ENCODE measurements at regions not wholly inside any gene's neighbourhood (a gene's known extent, or its start where the extent isn't known, plus 50 kb on each side); places are given as distances from the start of the nearest gene placed in this dataset.
A peak's percentile ranks its signal among the peaks of the same experiment; 100 is the strongest.

GRCh38 chr1:114310695-114311271 is 157.1 kb upstream of the SYT6 start:
- no peak for DNase-seq

GRCh38 chr1:114302821-114303220 is 149.2 kb upstream of the SYT6 start:
- no peak for DNase-seq

GRCh38 chr1:114299331-114299975 is 145.8 kb upstream of the SYT6 start:
- DNase-seq, result no peak

GRCh38 chr1:114298008-114298407 is 144.3 kb upstream of the SYT6 start:
- no peak for DNase-seq

GRCh38 chr1:114296413-114296812 is 142.7 kb upstream of the SYT6 start:
- no peak for DNase-seq

GRCh38 chr1:114295321-114295720 is 141.7 kb upstream of the SYT6 start:
- no peak for DNase-seq

GRCh38 chr1:114292835-114293234 is 139.2 kb upstream of the SYT6 start:
- no peak for DNase-seq

GRCh38 chr1:114292194-114292593 is 138.5 kb upstream of the SYT6 start:
- DNase-seq, result no peak

- no peak for DNase-seq
Observed at GRCh38 chr1:114290776-114291175, 137.1 kb upstream of the SYT6 start.

GRCh38 chr1:114290341-114290740 is 136.7 kb upstream of the SYT6 start:
- DNase-seq, result no peak

GRCh38 chr1:114289824-114290223 is 136.2 kb upstream of the SYT6 start:
- DNase-seq, result no peak

GRCh38 chr1:114289306-114289705 is 135.6 kb upstream of the SYT6 start:
- DNase-seq, result no peak

- DNase-seq, result no peak
Observed at GRCh38 chr1:114286960-114287359, 133.3 kb upstream of the SYT6 start.

GRCh38 chr1:114286179-114286578 is 132.5 kb upstream of the SYT6 start:
- no peak for DNase-seq

- DNase-seq, result peak; percentile 31 to 61
Observed at GRCh38 chr1:114282751-114283403, 129.2 kb upstream of the SYT6 start.

GRCh38 chr1:114278911-114279310 is 125.2 kb upstream of the SYT6 start:
- DNase-seq, result no peak

GRCh38 chr1:114278430-114278829 is 124.8 kb upstream of the SYT6 start:
- DNase-seq, result no peak

- no peak for DNase-seq
Observed at GRCh38 chr1:114274621-114275317, 121.1 kb upstream of the SYT6 start.

- DNase-seq, result no peak
Observed at GRCh38 chr1:114272593-114272992, 118.9 kb upstream of the SYT6 start.

- DNase-seq, result no peak
Observed at GRCh38 chr1:114270718-114271117, 117.0 kb upstream of the SYT6 start.

GRCh38 chr1:114270282-114270681 is 116.6 kb upstream of the SYT6 start:
- DNase-seq, result no peak

GRCh38 chr1:114269539-114269938 is 115.9 kb upstream of the SYT6 start:
- no peak for DNase-seq

GRCh38 chr1:114263343-114263742 is 109.7 kb upstream of the SYT6 start:
- DNase-seq, result no peak

GRCh38 chr1:114262337-114262736 is 108.7 kb upstream of the SYT6 start:
- DNase-seq, result no peak
